GM19463 (cell line): ENCODE measurements at regions not wholly inside any gene's neighbourhood (a gene's known extent, or its start where the extent isn't known, plus 50 kb on each side); places are given as distances from the start of the nearest gene placed in this dataset.

Experiments used
- ATAC-seq: cut with Tn5 transposase; IDR thresholded peaks from one replicate; pipeline ENCODE4 v1.9.1; 2021; ENCODE audit warnings: mild to moderate bottlenecking, moderate library complexity; ENCODE audit not compliant: unreplicated experiment

GRCh38 chr4:12242354-12242753, 813.7 kb upstream of the HS3ST1 start:
- ATAC-seq: no peak

GRCh38 chr4:12239897-12240636, 811.4 kb upstream of the HS3ST1 start:
- no peak for ATAC-seq

- no peak for ATAC-seq
Observed at GRCh38 chr4:12231098-12231497, 802.4 kb upstream of the HS3ST1 start.

- ATAC-seq: no peak
Observed at GRCh38 chr4:12221031-12221430, 792.3 kb upstream of the HS3ST1 start.

- no peak for ATAC-seq
Observed at GRCh38 chr4:12211636-12212035, 782.9 kb upstream of the HS3ST1 start.

- no peak for ATAC-seq
Observed at GRCh38 chr4:12207396-12207795, 778.7 kb upstream of the HS3ST1 start.

- no peak for ATAC-seq
Observed at GRCh38 chr4:12206091-12206490, 777.4 kb upstream of the HS3ST1 start.

- no peak for ATAC-seq
Observed at GRCh38 chr4:12203945-12204344, 775.3 kb upstream of the HS3ST1 start.

GRCh38 chr4:12200226-12200625, 771.5 kb upstream of the HS3ST1 start:
- ATAC-seq: no peak

GRCh38 chr4:12186526-12186925, 757.8 kb upstream of the HS3ST1 start:
- no peak for ATAC-seq

GRCh38 chr4:12178614-12179610, 750.2 kb upstream of the HS3ST1 start:
- ATAC-seq: no peak

GRCh38 chr4:12177416-12177815, 748.7 kb upstream of the HS3ST1 start:
- ATAC-seq: no peak

GRCh38 chr4:12173496-12173895, 744.8 kb upstream of the HS3ST1 start:
- ATAC-seq: no peak

GRCh38 chr4:12172198-12172973, 743.7 kb upstream of the HS3ST1 start:
- ATAC-seq: no peak

- no peak for ATAC-seq
Observed at GRCh38 chr4:12170308-12170707, 741.6 kb upstream of the HS3ST1 start.

GRCh38 chr4:12165616-12166015, 736.9 kb upstream of the HS3ST1 start:
- no peak for ATAC-seq

- ATAC-seq: no peak
Observed at GRCh38 chr4:12146339-12146738, 717.6 kb upstream of the HS3ST1 start.

GRCh38 chr4:12145768-12146167, 717.1 kb upstream of the HS3ST1 start:
- no peak for ATAC-seq

GRCh38 chr4:12145106-12145505, 716.4 kb upstream of the HS3ST1 start:
- no peak for ATAC-seq

GRCh38 chr4:12144051-12144450, 715.4 kb upstream of the HS3ST1 start:
- ATAC-seq: no peak

- ATAC-seq: no peak
Observed at GRCh38 chr4:12140864-12141263, 712.2 kb upstream of the HS3ST1 start.
